Stimulated activated CD4-positive, alpha-beta T cell treated with anti-CD3 and anti-CD28 coated beads, Interleukin-15, amount 100 ng/mL, for 1 hour (primary cell): ENCODE measurements at regions not wholly inside any gene's neighbourhood (a gene's known extent, or its start where the extent isn't known, plus 50 kb on each side); places are given as distances from the start of the nearest gene placed in this dataset.
"Not testable (repeated sequence)": the region's sequence is repeated elsewhere in the genome, so short reads cannot be mapped to it uniquely, and the experiment has no call there.

ENCODE experiments used
- DNase-seq, 2 donors: peaks; one replicate each; pipeline ENCODE4 v3.0.0-alpha.2; 2020; ENCODE audit warnings: low read depth in 1 of 2, low spot score in 1 of 2

GRCh38 chr15:62658498-62658897, 384.0 kb upstream of the TPM1 start:
- DNase-seq: no peak

- no peak for DNase-seq
Measured at GRCh38 chr15:62663547-62663946, 379.0 kb upstream of the TPM1 start.

GRCh38 chr15:62665449-62665848, 377.1 kb upstream of the TPM1 start:
- DNase-seq: no peak

GRCh38 chr15:62666046-62666445, 376.5 kb upstream of the TPM1 start:
- DNase-seq: no peak

- DNase-seq: no peak
Measured at GRCh38 chr15:62672268-62672667, 370.3 kb upstream of the TPM1 start.

GRCh38 chr15:62676891-62677290, 365.7 kb upstream of the TPM1 start:
- no peak for DNase-seq

- no peak for DNase-seq
Measured at GRCh38 chr15:62681939-62682896, 360.3 kb upstream of the TPM1 start.

GRCh38 chr15:62683192-62683591, 359.4 kb upstream of the TPM1 start:
- not testable (repeated sequence) for DNase-seq

- no peak for DNase-seq
Measured at GRCh38 chr15:62684123-62684808, 358.3 kb upstream of the TPM1 start.

GRCh38 chr15:62691008-62691407, 351.5 kb upstream of the TPM1 start:
- no peak for DNase-seq

GRCh38 chr15:62697636-62698035, 344.9 kb upstream of the TPM1 start:
- DNase-seq: no peak

GRCh38 chr15:62698646-62699045, 343.9 kb upstream of the TPM1 start:
- no peak for DNase-seq

GRCh38 chr15:62706317-62706716, 336.2 kb upstream of the TPM1 start:
- no peak for DNase-seq

- DNase-seq: no peak
Measured at GRCh38 chr15:62708470-62708869, 334.1 kb upstream of the TPM1 start.

- DNase-seq: no peak
Measured at GRCh38 chr15:62709261-62709660, 333.3 kb upstream of the TPM1 start.

- DNase-seq: no peak
Measured at GRCh38 chr15:62711691-62712454, 330.7 kb upstream of the TPM1 start.

- no peak for DNase-seq
Measured at GRCh38 chr15:62712455-62712839, 330.1 kb upstream of the TPM1 start.

GRCh38 chr15:62715946-62716345, 326.6 kb upstream of the TPM1 start:
- no peak for DNase-seq

- no peak for DNase-seq
Measured at GRCh38 chr15:62717496-62717895, 325.1 kb upstream of the TPM1 start.

- no peak for DNase-seq
Measured at GRCh38 chr15:62719316-62719715, 323.2 kb upstream of the TPM1 start.

GRCh38 chr15:62722237-62722636, 320.3 kb upstream of the TPM1 start:
- DNase-seq: no peak

GRCh38 chr15:62726461-62726860, 316.1 kb upstream of the TPM1 start:
- DNase-seq: no peak
